ENCODE measurements at regions not wholly inside any gene's neighbourhood (a gene's known extent, or its start where the extent isn't known, plus 50 kb on each side); places are given as distances from the start of the nearest gene placed in this dataset.

GRCh38 chr12:73964641-73965040, 573.0 kb upstream of the ATXN7L3B start:
- TF ChIP-seq, protein P1, sequence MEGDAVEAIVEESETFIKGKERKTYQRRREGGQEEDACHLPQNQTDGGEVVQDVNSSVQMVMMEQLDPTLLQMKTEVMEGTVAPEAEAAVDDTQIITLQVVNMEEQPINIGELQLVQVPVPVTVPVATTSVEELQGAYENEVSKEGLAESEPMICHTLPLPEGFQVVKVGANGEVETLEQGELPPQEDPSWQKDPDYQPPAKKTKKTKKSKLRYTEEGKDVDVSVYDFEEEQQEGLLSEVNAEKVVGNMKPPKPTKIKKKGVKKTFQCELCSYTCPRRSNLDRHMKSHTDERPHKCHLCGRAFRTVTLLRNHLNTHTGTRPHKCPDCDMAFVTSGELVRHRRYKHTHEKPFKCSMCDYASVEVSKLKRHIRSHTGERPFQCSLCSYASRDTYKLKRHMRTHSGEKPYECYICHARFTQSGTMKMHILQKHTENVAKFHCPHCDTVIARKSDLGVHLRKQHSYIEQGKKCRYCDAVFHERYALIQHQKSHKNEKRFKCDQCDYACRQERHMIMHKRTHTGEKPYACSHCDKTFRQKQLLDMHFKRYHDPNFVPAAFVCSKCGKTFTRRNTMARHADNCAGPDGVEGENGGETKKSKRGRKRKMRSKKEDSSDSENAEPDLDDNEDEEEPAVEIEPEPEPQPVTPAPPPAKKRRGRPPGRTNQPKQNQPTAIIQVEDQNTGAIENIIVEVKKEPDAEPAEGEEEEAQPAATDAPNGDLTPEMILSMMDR (IDR thresholded peaks at IDR 0.05) = no peak
- TF ChIP-seq EZH2 (IDR thresholded peaks at IDR 0.05; ENCODE audit: borderline replicate concordance, insufficient read depth, low read depth, low read length, poor library complexity, severe bottlenecking) = no peak

Measured in B cell (primary cell).